ENCODE measurements at regions not wholly inside any gene's neighbourhood (a gene's known extent, or its start where the extent isn't known, plus 50 kb on each side); places are given as distances from the start of the nearest gene placed in this dataset.

GRCh38 chr11:112627588-112628045 is 333.6 kb upstream of the NCAM1 start:
- Histone ChIP-seq H3K9me3 (no peaks in the 10 kb centered on the region), H3K36me3 (no peaks in the 10 kb centered on the region), H3K27me3 (no peaks in the 10 kb centered on the region), H3K4me3 (no peak overlapping the region), H3K27ac (no peak overlapping the region), H3K4me1 (no peaks in the 10 kb centered on the region)
- intact Hi-C loops (cut with DNase I; ENCODE audit: low total_unique reads) (no loop called here), in situ Hi-C loops (cut with MboI; ENCODE audit: low pct_ligation_motif_present in 1 of 4, low pct_unique_long_range_greater_than_20kb in 1 of 4, low sequenced_read_pairs in 3 of 4) (no loop called here)
- 67% methylated on average over 2 of the region's 2 CpGs; no CpG with 5 or more reads in 1 of the 2 donors for WGBS, 2 donors (ENCODE audit: low coverage in 1 of 2)
- TF ChIP-seq POLR2AphosphoS5 (IDR thresholded peaks at IDR 0.05) (no peak), POLR2A (IDR thresholded peaks at IDR 0.05) (no peak), EP300 (IDR thresholded peaks at IDR 0.05; ENCODE audit: low read depth) (no peak)
- TF ChIP-seq, protein P1, sequence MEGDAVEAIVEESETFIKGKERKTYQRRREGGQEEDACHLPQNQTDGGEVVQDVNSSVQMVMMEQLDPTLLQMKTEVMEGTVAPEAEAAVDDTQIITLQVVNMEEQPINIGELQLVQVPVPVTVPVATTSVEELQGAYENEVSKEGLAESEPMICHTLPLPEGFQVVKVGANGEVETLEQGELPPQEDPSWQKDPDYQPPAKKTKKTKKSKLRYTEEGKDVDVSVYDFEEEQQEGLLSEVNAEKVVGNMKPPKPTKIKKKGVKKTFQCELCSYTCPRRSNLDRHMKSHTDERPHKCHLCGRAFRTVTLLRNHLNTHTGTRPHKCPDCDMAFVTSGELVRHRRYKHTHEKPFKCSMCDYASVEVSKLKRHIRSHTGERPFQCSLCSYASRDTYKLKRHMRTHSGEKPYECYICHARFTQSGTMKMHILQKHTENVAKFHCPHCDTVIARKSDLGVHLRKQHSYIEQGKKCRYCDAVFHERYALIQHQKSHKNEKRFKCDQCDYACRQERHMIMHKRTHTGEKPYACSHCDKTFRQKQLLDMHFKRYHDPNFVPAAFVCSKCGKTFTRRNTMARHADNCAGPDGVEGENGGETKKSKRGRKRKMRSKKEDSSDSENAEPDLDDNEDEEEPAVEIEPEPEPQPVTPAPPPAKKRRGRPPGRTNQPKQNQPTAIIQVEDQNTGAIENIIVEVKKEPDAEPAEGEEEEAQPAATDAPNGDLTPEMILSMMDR (IDR thresholded peaks at IDR 0.05), result no peak
- no peak for DNase-seq

- in situ Hi-C loops (cut with MboI; ENCODE audit: low pct_ligation_motif_present in 1 of 4, low pct_unique_long_range_greater_than_20kb in 1 of 4, low sequenced_read_pairs in 3 of 4), result no loop called here
Observed at GRCh38 chr11:112628676-112629075, 332.5 kb upstream of the NCAM1 start.

GRCh38 chr11:112630496-112630895 is 330.7 kb upstream of the NCAM1 start:
- Histone ChIP-seq H3K27ac (no peak overlapping the region), H3K36me3 (no peaks in the 10 kb centered on the region), H3K27me3 (no peaks in the 10 kb centered on the region), H3K9me3 (no peaks in the 10 kb centered on the region), H3K4me3 (no peak overlapping the region), H3K4me1 (no peaks in the 10 kb centered on the region)
- intact Hi-C loops (cut with DNase I; ENCODE audit: low total_unique reads), result no loop called here
- in situ Hi-C loops (cut with MboI; ENCODE audit: low pct_ligation_motif_present in 1 of 4, low pct_unique_long_range_greater_than_20kb in 1 of 4, low sequenced_read_pairs in 3 of 4), result no loop called here
- 70 to 75% methylated on average over 1 to 2 of the region's 2 CpGs for WGBS, 2 donors (ENCODE audit: low coverage in 1 of 2)
- DNase-seq, result no peak
- TF ChIP-seq, protein P1 (IDR thresholded peaks at IDR 0.05), result no peak
- no peak for TF ChIP-seq POLR2AphosphoS5 (IDR thresholded peaks at IDR 0.05)

More at GRCh38 chr11:112628676-112629075, 332.5 kb upstream of the NCAM1 start:
- WGBS, 2 donors (ENCODE audit: low coverage in 1 of 2), result 20 to 80% methylated on average over 1 to 3 of the region's 3 CpGs
- H3K36me3 ChIP-seq, result no peaks in the 10 kb centered on the region
- TF ChIP-seq, protein P1 (IDR thresholded peaks at IDR 0.05), result no peak
- TF ChIP-seq POLR2A (IDR thresholded peaks at IDR 0.05), result no peak
- no peak for TF ChIP-seq POLR2AphosphoS5 (IDR thresholded peaks at IDR 0.05)
- TF ChIP-seq EP300 (IDR thresholded peaks at IDR 0.05; ENCODE audit: low read depth), result no peak
- no peak overlapping the region for H3K27ac ChIP-seq
- H3K4me1 ChIP-seq, result no peaks in the 10 kb centered on the region
- intact Hi-C loops (cut with DNase I; ENCODE audit: low total_unique reads), result no loop called here
- H3K4me3 ChIP-seq, result no peak overlapping the region
- H3K27me3 ChIP-seq, result no peaks in the 10 kb centered on the region
- no peak for DNase-seq
- no peaks in the 10 kb centered on the region for H3K9me3 ChIP-seq

GRCh38 chr11:112631333-112631732 is 329.9 kb upstream of the NCAM1 start:
- H3K27ac ChIP-seq, result no peak overlapping the region
- no peak overlapping the region for H3K4me3 ChIP-seq
- no peak for DNase-seq
- intact Hi-C loops (cut with DNase I; ENCODE audit: low total_unique reads) (no loop called here), in situ Hi-C loops (cut with MboI; ENCODE audit: low pct_ligation_motif_present in 1 of 4, low pct_unique_long_range_greater_than_20kb in 1 of 4, low sequenced_read_pairs in 3 of 4) (no loop called here)
- H3K4me1 ChIP-seq, result no peaks in the 10 kb centered on the region
- H3K9me3 ChIP-seq, result no peaks in the 10 kb centered on the region
- H3K36me3 ChIP-seq, result no peaks in the 10 kb centered on the region
- no peaks in the 10 kb centered on the region for H3K27me3 ChIP-seq
- no peak for TF ChIP-seq POLR2A (IDR thresholded peaks at IDR 0.05)
- TF ChIP-seq EP300 (IDR thresholded peaks at IDR 0.05; ENCODE audit: low read depth), result no peak
- no peak for TF ChIP-seq POLR2AphosphoS5 (IDR thresholded peaks at IDR 0.05)
- TF ChIP-seq, protein P1 (IDR thresholded peaks at IDR 0.05), result no peak

Measured in transverse colon (tissue), 4 donors.